Kasumi-1 (cell line): ENCODE measurements at regions not wholly inside any gene's neighbourhood (a gene's known extent, or its start where the extent isn't known, plus 50 kb on each side); places are given as distances from the start of the nearest gene placed in this dataset.
"Not testable (repeated sequence)": the region's sequence is repeated elsewhere in the genome, so short reads cannot be mapped to it uniquely, and the experiment has no call there.

ENCODE experiments used
- DNase-seq, 2 experiments: peaks; one replicate each; lab custom pipeline; 2025; lab: John Stamatoyannopoulos, UW

- not testable (repeated sequence) for DNase-seq
Measured at GRCh38 chr7:19954166-19954565, 180.7 kb upstream of the TMEM196 start.

GRCh38 chr7:19953411-19953810 is 180.0 kb upstream of the TMEM196 start:
- not testable (repeated sequence) for DNase-seq

- DNase-seq = no peak
Measured at GRCh38 chr7:19948160-19948559, 174.7 kb upstream of the TMEM196 start.

- no peak for DNase-seq
Measured at GRCh38 chr7:19944363-19945120, 171.1 kb upstream of the TMEM196 start.

- DNase-seq = no peak
Measured at GRCh38 chr7:19939746-19940145, 166.3 kb upstream of the TMEM196 start.

- DNase-seq = no peak
Measured at GRCh38 chr7:19932549-19933249, 159.3 kb upstream of the TMEM196 start.

GRCh38 chr7:19930851-19931250 is 157.4 kb upstream of the TMEM196 start:
- DNase-seq = no peak

- no peak for DNase-seq
Measured at GRCh38 chr7:19930051-19930450, 156.6 kb upstream of the TMEM196 start.

GRCh38 chr7:19928247-19928646 is 154.8 kb upstream of the TMEM196 start:
- DNase-seq = no peak

GRCh38 chr7:19920705-19921104 is 147.3 kb upstream of the TMEM196 start:
- DNase-seq = no peak

GRCh38 chr7:19920166-19920565 is 146.7 kb upstream of the TMEM196 start:
- DNase-seq = no peak

- no peak for DNase-seq
Measured at GRCh38 chr7:19919261-19920095, 146.1 kb upstream of the TMEM196 start.

GRCh38 chr7:19916046-19916445 is 142.6 kb upstream of the TMEM196 start:
- DNase-seq = no peak

GRCh38 chr7:19915596-19915995 is 142.2 kb upstream of the TMEM196 start:
- DNase-seq = no peak

GRCh38 chr7:19914866-19915265 is 141.4 kb upstream of the TMEM196 start:
- DNase-seq = no peak

- no peak for DNase-seq
Measured at GRCh38 chr7:19900118-19900517, 126.7 kb upstream of the TMEM196 start.

- DNase-seq = no peak
Measured at GRCh38 chr7:19899529-19899928, 126.1 kb upstream of the TMEM196 start.

GRCh38 chr7:19882893-19883292 is 109.5 kb upstream of the TMEM196 start:
- not testable (repeated sequence) for DNase-seq

GRCh38 chr7:19872094-19872493 is 98.7 kb upstream of the TMEM196 start:
- no peak for DNase-seq

GRCh38 chr7:19871102-19871501 is 97.7 kb upstream of the TMEM196 start:
- no peak for DNase-seq

- DNase-seq = no peak
Measured at GRCh38 chr7:19869979-19870378, 96.6 kb upstream of the TMEM196 start.

GRCh38 chr7:19853261-19853832 is 79.9 kb upstream of the TMEM196 start:
- DNase-seq = no peak
